Endodermal cell (in vitro differentiated cells): ENCODE measurements at regions not wholly inside any gene's neighbourhood (a gene's known extent, or its start where the extent isn't known, plus 50 kb on each side); places are given as distances from the start of the nearest gene placed in this dataset.

Experiments used
- DNase-seq: peaks from one replicate; pipeline ENCODE4 v3.0.0-alpha.2; 2017
- H3K27ac ChIP-seq: 2 replicates; pipeline ENCODE4 v1.5.1; 2013; ENCODE audit warnings: mild to moderate bottlenecking, low read depth, low read length, moderate library complexity
- H3K27me3 ChIP-seq: 2 replicates; pipeline ENCODE4 v1.6.1; 2013; ENCODE audit warnings: mild to moderate bottlenecking, low read length, moderate library complexity; ENCODE audit not compliant: insufficient read depth, control insufficient read depth, poor library complexity, severe bottlenecking
- H3K36me3 ChIP-seq: 2 replicates; pipeline ENCODE4 v1.7.0; 2013; ENCODE audit warnings: mild to moderate bottlenecking, low read length, moderate library complexity; ENCODE audit not compliant: control insufficient read depth, insufficient read depth
- H3K4me1 ChIP-seq: one replicate; pipeline ENCODE4 v1.7.0; 2013; ENCODE audit warnings: low read length; ENCODE audit not compliant: control insufficient read depth, insufficient read depth
- H3K4me3 ChIP-seq: 2 replicates; pipeline ENCODE4 v1.5.1; 2013; ENCODE audit warnings: mild to moderate bottlenecking, low read length, moderate library complexity
- H3K9ac ChIP-seq: 2 replicates; pipeline ENCODE4 v1.6.1; 2013; ENCODE audit warnings: mild to moderate bottlenecking, low read length, moderate library complexity; ENCODE audit not compliant: poor library complexity, severe bottlenecking; ENCODE audit errors: extremely low read depth
- H3K9me3 ChIP-seq: 2 replicates; pipeline ENCODE4 v1.6.1; 2013; ENCODE audit warnings: mild to moderate bottlenecking, low read length, moderate library complexity; ENCODE audit not compliant: control insufficient read depth
- H3K27ac Mint-ChIP-seq: 2 replicates; pipeline ENCODE4 v1.8.0; 2020; ENCODE audit warnings: mixed read lengths
- H3K27me3 Mint-ChIP-seq: 2 replicates; pipeline ENCODE4 v1.8.0; 2021; ENCODE audit warnings: mild to moderate bottlenecking, mixed read lengths; ENCODE audit not compliant: insufficient read depth
- H3K36me3 Mint-ChIP-seq: 2 replicates; pipeline ENCODE4 v1.8.0; 2020; ENCODE audit warnings: low read depth, mixed read lengths
- H3K4me1 Mint-ChIP-seq: 2 replicates; pipeline ENCODE4 v1.8.0; 2020; ENCODE audit warnings: mixed read lengths
- H3K4me3 Mint-ChIP-seq: 2 replicates; pipeline ENCODE4 v1.8.0; 2020; ENCODE audit warnings: mild to moderate bottlenecking, moderate library complexity, mixed read lengths
- H3K9me3 Mint-ChIP-seq: 2 replicates; pipeline ENCODE4 v1.8.0; 2020; ENCODE audit warnings: mild to moderate bottlenecking, mixed read lengths
- WGBS, 2 experiments: methylation state at CpG; one replicate each; pipeline versions ENCODE4 v1.1.5 to v1.1.7; 2013; ENCODE audit warnings: missing lambda C conversion rate in 2 of 2, mixed read lengths in 1 of 2; ENCODE audit not compliant: insufficient coverage in 1 of 2, insufficient read length in 1 of 2; 5-methylcytosine and 5-hydroxymethylcytosine counted together
- TF ChIP-seq, protein P1 (sequence below): fragments of 200-600 bp; sonication (generic); conservative IDR thresholded peaks from 2 replicates; pipeline ENCODE4 v1.5.0; 2021; ENCODE audit warnings: antibody characterized with exemption, mild to moderate bottlenecking

DNA sequence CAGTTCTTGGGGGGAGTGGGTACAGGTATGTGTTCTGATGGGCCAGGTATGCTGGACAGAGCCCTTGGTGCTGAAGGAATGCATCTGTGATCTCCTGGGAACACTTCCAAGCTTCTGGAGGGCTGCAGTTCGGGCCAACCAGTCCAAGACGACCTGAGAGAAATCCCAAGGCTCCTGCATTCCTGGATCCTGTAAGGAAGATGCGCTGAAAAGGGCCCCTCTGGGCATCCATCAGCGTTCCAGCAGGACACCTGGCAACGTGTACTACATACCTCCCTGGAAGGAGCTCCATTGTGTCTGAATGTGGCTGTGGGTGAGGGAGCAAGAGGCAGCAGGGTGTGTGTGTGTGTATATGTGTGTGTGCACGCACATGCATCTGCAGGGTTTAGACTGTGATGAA, 144.7 kb downstream of the FAM43A start:
- Histone ChIP-seq H3K9me3 (no peaks in the 10 kb centered on the region), H3K27me3 (no peaks in the 10 kb centered on the region), H3K9ac (no peak overlapping the region), H3K4me3 (no peak overlapping the region), H3K27ac (no peak overlapping the region), H3K36me3 (no peaks in the 10 kb centered on the region), H3K4me1 (no peaks in the 10 kb centered on the region)
- DNase-seq = no peak
- Mint-ChIP-seq H3K27ac (no peak overlapping the region), H3K27me3 (peaks cover 1% of the 10 kb centered on the region), H3K4me1 (no peaks in the 10 kb centered on the region), H3K9me3 (peaks cover 5% of the 10 kb centered on the region), H3K4me3 (no peak overlapping the region), H3K36me3 (no peaks in the 10 kb centered on the region)
- 89 to 94% methylated on average over 4 to 6 of the region's 6 CpGs for WGBS, 2 experiments
- TF ChIP-seq, protein P1, sequence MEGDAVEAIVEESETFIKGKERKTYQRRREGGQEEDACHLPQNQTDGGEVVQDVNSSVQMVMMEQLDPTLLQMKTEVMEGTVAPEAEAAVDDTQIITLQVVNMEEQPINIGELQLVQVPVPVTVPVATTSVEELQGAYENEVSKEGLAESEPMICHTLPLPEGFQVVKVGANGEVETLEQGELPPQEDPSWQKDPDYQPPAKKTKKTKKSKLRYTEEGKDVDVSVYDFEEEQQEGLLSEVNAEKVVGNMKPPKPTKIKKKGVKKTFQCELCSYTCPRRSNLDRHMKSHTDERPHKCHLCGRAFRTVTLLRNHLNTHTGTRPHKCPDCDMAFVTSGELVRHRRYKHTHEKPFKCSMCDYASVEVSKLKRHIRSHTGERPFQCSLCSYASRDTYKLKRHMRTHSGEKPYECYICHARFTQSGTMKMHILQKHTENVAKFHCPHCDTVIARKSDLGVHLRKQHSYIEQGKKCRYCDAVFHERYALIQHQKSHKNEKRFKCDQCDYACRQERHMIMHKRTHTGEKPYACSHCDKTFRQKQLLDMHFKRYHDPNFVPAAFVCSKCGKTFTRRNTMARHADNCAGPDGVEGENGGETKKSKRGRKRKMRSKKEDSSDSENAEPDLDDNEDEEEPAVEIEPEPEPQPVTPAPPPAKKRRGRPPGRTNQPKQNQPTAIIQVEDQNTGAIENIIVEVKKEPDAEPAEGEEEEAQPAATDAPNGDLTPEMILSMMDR = no peak

DNA sequence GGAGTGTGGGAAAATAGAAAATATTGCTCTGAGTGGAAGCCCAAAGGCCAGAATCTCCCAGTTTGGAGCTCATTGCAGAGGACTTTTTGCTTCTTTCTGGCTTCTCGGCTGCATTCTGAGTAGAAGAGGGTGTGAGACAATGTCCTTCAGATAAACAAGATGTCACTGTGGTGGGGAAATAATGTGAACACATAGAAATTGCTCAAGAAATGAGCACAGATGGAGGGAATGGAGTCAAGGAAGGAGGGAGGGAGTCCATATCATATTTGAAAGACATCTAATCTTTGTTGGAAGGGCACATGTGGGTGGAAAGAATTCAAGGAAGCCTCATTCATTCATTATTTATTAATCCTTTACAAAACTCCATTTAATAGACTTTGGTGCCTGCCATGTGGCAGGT, 145.3 kb downstream of the FAM43A start:
- peaks cover under 1% of the 10 kb centered on the region for H3K4me1 Mint-ChIP-seq
- TF ChIP-seq, protein P1 = no peak
- no peaks in the 10 kb centered on the region for H3K36me3 Mint-ChIP-seq
- H3K9me3 Mint-ChIP-seq = peaks cover 5% of the 10 kb centered on the region
- Histone ChIP-seq H3K27ac (no peak overlapping the region), H3K4me3 (no peak overlapping the region), H3K9me3 (no peaks in the 10 kb centered on the region), H3K27me3 (no peaks in the 10 kb centered on the region), H3K9ac (no peak overlapping the region), H3K36me3 (no peaks in the 10 kb centered on the region), H3K4me1 (peaks cover 4% of the 10 kb centered on the region)
- H3K27ac Mint-ChIP-seq = no peak overlapping the region
- peaks cover 1% of the 10 kb centered on the region for H3K27me3 Mint-ChIP-seq
- no peak overlapping the region for H3K4me3 Mint-ChIP-seq
- WGBS, 2 experiments = 86 to 93% methylated on average over 1 of the region's 1 CpG
- no peak for DNase-seq

DNA sequence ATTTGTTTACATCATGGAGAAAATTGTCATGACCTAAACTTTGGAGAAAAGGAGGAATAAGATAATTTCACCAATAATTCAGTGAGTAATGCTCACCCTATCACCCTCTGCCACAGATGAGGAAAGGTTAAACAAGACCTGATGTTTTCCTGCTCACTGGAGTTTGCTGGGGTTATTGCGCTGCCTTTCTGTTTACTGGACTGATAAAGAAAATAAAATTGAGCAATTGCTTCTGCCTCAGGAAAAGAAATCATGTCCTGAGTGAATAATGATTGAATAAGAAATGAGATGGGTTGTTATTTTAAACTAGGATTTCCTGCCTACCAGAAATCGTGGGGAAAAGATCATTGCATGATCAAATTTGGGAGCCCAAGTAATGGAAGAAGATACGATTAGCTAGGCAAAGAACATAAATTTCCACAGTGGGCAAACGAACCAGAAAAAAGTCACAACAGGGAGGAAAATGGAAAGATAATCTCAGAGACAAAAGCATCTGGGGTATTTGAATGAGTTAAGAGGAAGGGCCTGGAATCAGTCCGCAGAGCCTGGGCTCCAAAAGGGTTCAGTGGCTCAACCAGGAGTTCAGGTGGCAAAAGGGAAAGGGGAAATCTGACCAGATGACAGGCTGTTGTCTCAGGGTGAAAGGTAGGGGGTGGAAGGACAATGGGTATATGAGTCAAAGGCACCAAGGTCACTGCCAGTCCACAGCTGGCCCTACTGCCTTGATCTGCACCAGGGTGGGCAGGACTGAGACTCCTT, 146.8 kb downstream of the FAM43A start:
- Mint-ChIP-seq H3K4me3 (no peak overlapping the region), H3K27ac (no peak overlapping the region), H3K27me3 (peaks cover 1% of the 10 kb centered on the region), H3K4me1 (peaks cover 4% of the 10 kb centered on the region), H3K36me3 (no peaks in the 10 kb centered on the region), H3K9me3 (peaks cover 5% of the 10 kb centered on the region)
- peaks cover 6% of the 10 kb centered on the region for H3K4me1 ChIP-seq
- H3K9ac ChIP-seq = no peak overlapping the region
- TF ChIP-seq, protein P1 = no peak
- 90 to 91% methylated on average over 5 of the region's 5 CpGs for WGBS, 2 experiments
- H3K27me3 ChIP-seq = no peaks in the 10 kb centered on the region
- DNase-seq = no peak
- H3K27ac ChIP-seq = no peak overlapping the region
- no peaks in the 10 kb centered on the region for H3K36me3 ChIP-seq
- H3K9me3 ChIP-seq = no peaks in the 10 kb centered on the region
- H3K4me3 ChIP-seq = no peak overlapping the region
